ENCODE measurements at regions not wholly inside any gene's neighbourhood (a gene's known extent, or its start where the extent isn't known, plus 50 kb on each side); places are given as distances from the start of the nearest gene placed in this dataset.

DNA sequence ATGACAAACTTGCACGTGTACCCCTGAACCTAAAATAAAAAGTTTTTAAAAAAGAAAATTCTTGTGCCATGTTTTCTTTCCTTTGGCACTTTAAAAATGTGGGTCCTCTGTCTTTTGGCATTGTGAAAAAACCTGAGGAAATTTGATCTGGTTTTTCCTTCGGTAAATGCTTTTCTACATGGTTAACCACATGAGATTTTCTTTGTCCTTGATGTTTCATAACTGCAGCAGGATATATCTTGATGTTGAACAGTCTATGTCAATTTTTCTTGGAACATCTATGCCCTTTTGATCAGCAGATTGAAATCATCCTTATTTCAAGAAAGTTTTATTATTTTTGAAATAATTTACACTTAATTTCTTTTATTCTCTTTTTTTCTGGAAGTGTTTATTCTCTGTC is 109.1 kb downstream of the TMEM17 start (continued):
- TF ChIP-seq, protein P1, sequence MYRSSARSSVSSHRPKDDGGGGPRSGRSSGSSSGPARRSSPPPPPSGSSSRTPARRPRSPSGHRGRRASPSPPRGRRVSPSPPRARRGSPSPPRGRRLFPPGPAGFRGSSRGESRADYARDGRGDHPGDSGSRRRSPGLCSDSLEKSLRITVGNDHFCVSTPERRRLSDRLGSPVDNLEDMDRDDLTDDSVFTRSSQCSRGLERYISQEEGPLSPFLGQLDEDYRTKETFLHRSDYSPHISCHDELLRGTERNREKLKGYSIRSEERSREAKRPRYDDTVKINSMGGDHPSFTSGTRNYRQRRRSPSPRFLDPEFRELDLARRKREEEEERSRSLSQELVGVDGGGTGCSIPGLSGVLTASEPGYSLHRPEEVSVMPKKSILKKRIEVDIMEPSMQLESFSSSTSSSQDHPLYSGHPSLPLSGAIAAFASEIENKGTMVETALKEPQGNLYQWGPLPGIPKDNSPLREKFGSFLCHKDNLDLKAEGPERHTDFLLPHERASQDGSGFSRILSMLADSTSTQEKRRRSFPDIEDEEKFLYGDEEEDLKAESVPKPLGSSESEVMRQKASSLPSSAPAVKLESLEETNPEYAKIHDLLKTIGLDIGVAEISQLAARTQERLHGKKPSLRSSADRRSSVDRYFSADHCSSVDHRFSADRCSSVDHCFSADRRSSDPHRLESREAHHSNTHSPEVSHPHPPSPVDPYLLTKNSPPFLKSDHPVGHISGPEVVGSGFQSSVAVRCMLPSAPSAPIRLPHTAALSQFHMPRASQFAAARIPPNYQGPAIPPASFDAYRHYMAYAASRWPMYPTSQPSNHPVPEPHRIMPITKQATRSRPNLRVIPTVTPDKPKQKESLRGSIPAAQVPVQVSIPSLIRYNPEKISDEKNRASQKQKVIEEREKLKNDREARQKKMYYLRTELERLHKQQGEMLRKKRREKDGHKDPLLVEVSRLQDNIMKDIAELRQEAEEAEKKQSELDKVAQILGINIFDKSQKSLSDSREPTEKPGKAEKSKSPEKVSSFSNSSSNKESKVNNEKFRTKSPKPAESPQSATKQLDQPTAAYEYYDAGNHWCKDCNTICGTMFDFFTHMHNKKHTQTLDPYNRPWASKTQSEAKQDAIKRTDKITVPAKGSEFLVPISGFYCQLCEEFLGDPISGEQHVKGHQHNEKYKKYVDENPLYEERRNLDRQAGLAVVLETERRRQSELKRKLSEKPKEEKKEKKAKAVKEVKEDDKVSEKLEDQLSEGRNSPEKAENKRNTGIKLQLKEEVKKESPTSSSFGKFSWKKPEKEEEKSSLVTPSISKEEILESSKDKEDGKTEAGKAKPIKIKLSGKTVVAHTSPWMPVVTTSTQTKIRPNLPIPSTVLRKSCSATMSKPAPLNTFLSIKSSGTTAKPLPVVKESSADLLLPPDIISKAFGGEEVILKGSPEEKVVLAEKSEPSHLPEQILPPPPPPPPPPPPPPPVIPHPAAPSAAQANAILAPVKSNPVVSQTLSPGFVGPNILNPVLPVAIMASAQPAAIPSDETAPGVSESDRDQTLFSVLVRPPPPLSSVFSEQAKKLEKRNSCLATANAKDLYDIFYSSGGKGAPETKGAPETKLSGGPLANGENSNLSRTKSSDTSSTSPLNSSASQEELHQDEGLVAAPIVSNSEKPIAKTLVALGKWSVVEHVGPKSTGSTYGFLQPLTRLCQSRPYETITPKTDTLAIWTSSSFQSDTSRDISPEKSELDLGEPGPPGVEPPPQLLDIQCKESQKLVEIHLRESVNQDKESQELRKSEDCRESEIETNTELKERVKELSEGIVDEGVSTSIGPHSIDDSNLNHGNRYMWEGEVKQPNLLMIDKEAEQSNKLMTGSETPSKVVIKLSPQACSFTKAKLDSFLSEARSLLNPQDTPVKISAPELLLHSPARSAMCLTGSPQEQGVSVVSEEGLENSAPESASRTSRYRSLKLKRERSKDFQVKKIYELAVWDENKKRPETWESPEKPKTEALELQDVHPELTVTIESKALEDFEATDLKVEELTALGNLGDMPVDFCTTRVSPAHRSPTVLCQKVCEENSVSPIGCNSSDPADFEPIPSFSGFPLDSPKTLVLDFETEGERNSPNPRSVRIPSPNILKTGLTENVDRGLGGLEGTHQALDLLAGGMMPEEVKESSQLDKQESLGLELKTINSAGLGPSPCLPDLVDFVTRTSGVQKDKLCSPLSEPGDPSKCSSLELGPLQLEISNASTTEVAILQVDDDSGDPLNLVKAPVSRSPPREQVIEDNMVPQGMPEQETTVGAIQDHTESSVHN (IDR thresholded peaks at IDR 0.05; ENCODE audit: borderline replicate concordance in 1 of 2, low read depth in 1 of 2) = no peak
- TF ChIP-seq ZNF584 (CRISPR knock-in tag; IDR thresholded peaks at IDR 0.05; ENCODE audit: low read depth) (no peak), HOXB6 (CRISPR knock-in tag; IDR thresholded peaks at IDR 0.05; ENCODE audit: borderline replicate concordance) (no peak), MXI1 (IDR thresholded peaks at IDR 0.05; ENCODE audit: low read depth, low read length) (no peak), CEBPB (tag; IDR thresholded peaks at IDR 0.05) (no peak), SETDB1 (IDR thresholded peaks at IDR 0.05; ENCODE audit: low read length) (no peak), YY1 (IDR thresholded peaks at IDR 0.05; ENCODE audit: borderline replicate concordance in 1 of 3, control insufficient read depth in 1 of 3, extremely low read depth in 1 of 3, insufficient read depth in 3 of 3, insufficient read length in 1 of 3, insufficient replicate concordance in 2 of 3, low read depth in 1 of 3, low read length in 2 of 3) (no peak), TARDBP (IDR thresholded peaks at IDR 0.05) (no peak), DIDO1 (tag; IDR thresholded peaks at IDR 0.05; ENCODE audit: low read depth) (no peak)
- TF ChIP-seq, protein P2, sequence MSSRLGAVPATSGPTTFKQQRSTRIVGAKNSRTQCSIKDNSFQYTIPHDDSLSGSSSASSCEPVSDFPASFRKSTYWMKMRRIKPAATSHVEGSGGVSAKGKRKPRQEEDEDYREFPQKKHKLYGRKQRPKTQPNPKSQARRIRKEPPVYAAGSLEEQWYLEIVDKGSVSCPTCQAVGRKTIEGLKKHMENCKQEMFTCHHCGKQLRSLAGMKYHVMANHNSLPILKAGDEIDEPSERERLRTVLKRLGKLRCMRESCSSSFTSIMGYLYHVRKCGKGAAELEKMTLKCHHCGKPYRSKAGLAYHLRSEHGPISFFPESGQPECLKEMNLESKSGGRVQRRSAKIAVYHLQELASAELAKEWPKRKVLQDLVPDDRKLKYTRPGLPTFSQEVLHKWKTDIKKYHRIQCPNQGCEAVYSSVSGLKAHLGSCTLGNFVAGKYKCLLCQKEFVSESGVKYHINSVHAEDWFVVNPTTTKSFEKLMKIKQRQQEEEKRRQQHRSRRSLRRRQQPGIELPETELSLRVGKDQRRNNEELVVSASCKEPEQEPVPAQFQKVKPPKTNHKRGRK (tag; IDR thresholded peaks at IDR 0.05) = no peak
